ENCODE measurements at regions not wholly inside any gene's neighbourhood (a gene's known extent, or its start where the extent isn't known, plus 50 kb on each side); places are given as distances from the start of the nearest gene placed in this dataset.
"Not testable (repeated sequence)": the region's sequence is repeated elsewhere in the genome, so short reads cannot be mapped to it uniquely, and the experiment has no call there.

DNA sequence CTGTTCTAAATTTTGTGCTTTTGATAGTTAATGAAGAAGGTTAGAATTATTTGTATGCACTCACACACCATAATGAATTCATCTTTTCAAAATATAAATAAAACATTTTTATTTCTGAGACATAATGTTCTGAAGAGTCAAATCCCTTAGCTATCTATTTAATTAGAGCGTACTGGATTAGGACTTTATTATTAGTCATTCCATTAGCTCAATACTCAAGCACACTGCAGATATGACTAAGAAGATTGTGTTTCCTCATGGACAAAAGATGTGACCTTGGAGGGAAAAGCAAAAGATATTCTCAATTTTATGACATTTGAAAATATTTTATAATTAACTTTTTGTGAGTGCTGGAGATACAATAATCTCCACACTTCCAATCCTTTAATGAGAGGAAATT lies 666.4 kb downstream of the CD109 start:
- no peak for DNase-seq

DNA sequence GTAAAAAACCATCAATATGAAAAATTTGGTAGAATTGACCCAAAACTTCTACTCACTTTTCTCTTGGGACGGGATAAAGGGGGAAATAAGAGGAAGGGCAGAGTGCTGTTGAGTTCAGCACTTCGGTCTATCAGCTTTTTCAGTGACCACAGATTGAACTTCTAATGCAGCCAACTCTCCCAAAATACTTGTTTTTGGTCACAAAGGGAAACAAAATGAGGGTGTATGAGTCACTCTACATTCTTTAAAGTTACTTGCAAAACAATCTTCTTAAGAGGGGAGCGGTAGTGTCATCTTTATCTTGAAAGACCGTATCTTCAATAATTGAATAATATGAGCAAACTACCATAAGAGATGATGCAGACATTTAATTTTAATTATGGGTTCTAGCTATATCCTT lies 661.3 kb downstream of the CD109 start:
- no peak for DNase-seq

DNA sequence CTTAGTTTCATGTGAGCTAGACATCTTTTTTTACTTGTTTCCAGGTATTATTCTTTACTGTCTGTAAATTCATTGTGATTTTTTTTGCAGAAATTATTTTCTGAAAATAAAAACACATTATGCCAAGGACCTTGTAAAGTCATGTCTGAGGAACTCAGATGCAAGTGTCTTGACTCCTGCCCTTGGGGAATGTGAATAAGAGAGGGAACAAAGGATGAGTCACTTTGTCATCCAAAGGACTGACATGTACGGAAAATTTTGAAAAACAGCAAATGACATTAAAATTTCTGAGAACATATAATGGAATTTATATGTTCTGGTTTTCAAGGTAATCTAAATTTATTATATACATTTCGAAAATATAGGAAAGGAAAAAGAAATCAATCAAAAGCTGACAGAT lies 660.4 kb downstream of the CD109 start:
- DNase-seq = no peak

DNA sequence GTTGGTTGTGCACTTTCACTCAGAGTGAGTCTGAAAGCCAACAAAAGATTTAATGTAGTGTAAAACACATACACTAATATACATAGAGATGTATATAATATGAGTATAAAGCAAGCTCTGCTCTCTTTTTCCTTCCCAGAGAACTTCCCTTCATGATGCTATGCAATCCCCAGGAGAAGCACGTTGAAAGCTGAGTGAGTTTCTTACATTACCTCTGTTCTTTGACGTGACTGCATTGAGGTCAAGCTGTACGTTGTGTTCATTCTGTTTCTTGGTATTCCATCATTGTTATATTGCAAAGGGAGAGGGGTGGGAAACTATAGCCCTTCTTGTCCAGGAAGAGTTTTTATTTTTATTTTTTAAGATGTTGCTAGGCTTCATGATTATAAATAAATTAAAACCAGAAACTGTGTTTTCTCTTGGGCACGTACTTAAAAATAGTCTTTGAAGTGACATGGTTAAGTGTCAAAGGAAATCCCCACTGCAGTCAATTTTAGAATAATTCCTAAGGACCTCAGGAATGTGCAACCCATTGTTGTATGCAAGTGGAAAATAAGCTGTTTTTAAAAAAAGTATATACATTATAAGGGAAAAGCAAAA lies 651.0 kb downstream of the CD109 start:
- no peak for DNase-seq

DNA sequence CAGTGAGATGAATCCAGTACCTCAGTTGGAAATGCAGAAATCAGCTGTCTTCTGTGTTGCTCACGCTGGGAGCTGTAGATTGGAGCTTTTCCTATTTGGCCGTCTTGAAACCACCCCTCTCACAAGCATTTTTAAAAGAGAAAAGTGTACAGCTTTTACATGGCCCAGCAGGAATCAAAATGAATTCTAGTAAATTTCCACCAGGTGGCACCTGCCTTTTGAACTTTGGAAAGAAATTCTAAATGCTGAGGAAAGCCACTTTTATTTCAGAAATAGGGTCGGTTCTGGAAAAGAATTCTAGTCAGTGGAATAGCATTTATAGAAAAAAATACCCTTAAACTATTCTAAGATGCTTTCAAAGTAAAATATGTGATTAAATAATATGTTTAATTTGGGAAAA lies 647.8 kb downstream of the CD109 start:
- no peak for DNase-seq

DNA sequence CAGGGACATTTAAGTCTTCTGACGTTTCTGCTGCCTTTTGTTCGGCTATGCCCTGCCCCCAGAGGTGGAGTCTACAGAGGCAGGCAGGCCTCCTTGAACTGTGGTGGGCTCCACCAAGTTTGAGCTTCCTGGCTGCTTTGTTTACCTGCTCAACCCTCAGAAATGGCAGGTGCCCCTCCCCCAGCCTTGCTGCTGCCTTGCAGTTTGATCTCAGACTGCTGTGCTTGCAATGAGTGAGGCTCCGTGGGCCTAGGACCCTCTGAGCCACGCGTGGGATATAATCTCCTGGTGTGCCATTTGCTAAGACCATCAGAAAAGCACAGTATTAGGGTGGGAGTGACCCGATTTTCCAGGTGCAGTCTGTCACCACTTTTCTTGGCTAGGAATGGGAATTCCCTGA lies 647.3 kb downstream of the CD109 start:
- not testable (repeated sequence) for DNase-seq

DNA sequence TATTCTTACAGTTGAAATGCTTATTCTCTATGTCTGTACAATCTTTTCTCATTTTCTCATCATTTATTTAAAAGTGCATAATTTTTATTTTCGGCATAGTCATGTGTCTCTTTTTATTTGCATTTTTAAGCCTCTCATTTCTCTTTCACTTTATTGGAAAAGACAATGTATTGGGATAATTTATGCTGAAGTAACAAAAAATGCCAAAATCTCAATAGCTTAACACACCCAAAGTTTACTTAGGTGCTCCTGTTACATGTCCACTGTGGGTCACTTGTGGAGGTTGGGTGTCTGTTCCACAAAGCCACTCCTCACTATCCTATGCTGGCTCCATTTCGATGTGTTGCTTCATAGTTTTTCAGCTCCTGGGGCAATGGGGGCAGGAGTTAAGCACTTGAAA lies 638.7 kb downstream of the CD109 start:
- no peak for DNase-seq

DNA sequence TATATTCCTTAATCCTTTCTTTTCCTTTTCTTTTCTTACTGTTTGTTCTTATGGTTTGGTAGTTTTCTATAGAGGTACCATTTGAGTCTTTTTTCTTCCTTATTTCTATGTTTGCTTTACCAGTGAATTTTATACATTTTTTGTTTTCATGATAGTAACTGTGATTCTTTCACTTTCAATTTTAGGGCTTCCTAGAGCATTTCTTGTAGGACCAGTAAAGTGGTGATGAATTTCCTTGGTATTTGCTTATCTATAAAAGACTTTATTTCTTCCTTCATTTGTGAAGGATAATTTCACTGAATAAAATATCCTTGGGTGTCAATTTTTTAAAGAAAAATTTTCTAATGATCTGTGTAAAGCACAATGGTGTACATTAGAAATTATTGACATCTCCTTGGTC lies 637.4 kb downstream of the CD109 start:
- DNase-seq = no peak

DNA sequence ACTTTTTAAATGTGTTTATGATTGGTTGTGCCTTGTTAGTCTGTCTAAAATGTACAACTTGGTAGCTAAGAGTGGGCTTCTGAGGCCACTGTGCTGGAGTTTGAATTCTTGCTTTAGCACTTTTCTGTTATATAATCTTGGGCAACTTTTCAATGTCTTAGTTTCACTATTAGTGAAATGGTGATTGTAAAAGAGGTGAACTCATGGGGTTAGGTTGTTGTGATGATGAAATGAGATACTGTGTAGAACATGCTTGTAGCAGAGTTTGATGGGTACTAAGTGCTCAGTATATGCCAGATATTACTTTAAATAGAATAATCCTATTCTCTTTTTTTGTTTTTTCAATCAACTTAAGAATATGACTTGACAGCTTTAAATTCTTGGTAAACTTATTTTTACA lies 624.7 kb downstream of the CD109 start:
- DNase-seq = no peak

DNA sequence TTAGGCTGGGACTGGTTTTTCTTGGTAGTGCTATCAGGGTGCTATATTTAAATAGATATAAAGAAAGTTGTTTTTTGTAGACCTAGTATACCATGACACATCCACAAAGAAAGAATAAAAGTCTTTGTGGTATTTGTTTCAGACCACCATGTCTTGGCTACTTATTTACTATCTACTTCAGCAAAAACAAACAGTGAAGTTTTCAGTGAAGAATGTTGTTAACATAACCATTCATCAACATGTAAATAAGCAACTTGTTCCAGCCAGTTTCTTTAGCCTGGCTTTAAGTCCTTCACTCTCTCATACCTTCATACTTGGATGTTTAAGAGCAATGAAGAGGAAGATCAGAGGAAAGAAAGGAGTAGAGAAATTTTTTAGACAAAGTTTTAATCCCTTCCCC lies 624.1 kb downstream of the CD109 start:
- DNase-seq = no peak

DNA sequence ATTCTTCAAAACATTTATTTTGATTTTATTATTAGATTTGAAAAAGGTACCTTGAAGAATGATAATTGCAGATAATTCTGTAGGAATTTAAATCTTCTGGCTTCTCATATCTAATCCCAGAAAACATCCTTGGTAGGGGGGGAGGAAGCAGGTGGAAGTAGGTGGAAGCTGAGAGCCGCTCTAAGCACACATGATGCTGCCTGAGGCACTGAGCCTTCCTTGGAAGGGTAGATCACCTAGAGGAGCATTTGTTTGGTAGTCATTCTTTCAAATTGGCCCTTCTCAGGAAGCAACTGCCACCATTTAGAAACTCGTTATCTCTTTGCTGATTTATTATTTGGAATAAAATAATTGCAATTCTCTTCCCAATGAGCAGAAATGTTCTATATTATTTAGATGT lies 623.3 kb downstream of the CD109 start:
- DNase-seq = no peak

DNA sequence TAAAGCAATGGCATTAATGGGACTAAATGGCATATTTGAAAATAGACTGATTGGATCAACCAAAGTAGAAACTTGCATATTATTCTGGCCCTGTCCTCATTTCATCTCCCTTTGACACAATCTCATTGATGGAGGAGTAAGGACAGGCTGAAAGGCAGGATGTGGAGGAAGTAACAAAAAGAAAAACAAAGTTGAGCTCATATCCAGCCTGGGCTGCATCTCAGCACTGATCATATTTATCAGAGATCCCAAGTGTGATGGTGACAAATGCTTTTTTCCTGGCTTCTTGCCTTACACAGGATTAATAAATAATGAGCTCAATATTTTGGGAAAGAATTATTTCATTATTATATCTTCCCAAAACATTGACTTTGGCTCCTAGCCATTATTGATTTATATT lies 622.7 kb downstream of the CD109 start:
- DNase-seq = no peak

DNA sequence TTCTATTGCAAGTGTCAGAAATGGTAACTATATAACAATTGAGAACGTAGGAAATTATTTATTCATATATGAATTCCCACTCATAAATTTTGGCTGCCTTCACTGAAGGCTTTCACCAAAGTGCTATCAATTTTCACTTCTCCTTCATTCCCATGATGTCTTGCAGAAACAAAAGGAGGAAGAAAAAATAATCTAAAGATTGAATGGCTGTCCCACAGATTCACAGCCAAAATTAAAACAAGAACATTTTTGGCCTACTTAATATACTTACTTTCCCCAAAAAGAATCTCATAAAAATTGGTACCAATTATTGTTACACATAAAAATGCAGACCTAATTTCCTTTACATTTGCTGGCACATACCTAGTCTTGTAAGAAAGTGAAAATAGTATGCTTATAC lies 616.1 kb downstream of the CD109 start:
- DNase-seq = no peak

DNA sequence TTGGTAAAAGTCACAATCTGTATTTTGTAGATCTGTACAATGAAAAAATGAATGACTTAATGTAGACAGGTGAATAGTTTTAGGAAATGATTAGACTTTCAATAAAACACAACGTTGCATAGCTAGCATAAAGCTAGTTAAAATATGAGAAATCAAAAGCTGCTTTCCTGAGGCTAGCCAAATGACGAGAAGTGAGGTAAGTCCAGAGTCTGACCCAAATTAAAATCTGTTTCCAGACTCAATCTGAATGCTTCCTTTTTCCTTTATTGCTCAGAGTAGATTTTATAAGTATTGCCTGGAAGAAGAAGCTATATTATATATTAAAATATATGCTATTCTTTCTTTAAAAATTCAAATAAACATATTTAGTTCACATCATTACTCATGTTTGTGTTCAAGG lies 615.4 kb downstream of the CD109 start:
- no peak for DNase-seq

DNA sequence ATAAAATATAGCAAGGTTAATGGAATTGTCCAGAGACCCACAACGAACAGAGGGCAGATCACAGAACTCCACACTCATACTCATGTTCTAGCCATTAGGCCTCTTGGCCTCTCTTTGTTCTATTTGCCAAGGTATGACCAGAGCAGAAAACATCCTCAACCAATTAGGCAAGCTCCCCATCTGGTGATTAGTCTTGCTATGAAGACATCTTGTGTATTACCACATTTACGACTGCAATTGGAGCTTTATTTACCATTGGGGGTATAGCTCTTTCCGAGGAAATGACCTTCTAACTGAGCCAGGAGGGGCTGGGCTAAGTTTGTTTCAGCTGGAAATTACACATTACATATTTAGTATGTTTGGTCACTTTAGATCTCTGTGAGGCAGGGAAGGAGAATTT lies 593.9 kb downstream of the CD109 start:
- DNase-seq = no peak

DNA sequence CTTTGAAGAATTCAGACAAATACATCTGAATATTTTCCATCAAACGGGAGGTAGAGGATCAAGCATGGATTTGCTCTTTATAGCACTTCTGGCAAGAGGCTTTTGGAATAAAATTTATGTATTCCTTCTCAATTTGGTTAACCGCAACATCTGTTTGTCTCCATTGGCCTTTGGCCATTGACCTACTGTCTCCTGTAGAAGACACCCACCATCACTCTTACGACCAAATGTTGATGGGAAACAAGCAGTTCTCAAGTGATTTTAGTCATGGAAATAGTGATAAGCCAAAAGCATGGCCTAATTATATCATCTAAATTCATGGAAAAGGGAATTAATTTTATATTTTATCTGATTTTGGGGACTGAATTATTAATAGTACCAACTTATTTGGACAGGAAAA lies 591.9 kb downstream of the CD109 start:
- no peak for DNase-seq

DNA sequence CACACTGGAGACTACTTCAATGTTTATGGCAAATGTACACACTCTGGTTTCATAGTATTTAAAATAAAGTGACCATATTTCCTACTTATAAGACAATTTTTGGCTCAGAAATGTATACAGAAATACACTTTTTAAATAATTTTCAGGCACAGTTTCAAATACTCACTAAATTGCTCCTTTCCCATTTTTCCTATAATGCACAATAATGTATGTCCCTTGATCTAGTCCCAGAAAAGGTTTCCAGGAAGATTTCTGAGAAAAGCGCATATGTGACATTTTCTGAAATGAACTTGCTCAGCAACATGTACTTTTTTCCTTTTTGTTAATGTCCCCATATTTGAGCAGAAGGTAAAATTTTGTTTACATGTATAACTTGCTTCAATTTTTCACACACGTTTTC lies 591.4 kb downstream of the CD109 start:
- DNase-seq = no peak

DNA sequence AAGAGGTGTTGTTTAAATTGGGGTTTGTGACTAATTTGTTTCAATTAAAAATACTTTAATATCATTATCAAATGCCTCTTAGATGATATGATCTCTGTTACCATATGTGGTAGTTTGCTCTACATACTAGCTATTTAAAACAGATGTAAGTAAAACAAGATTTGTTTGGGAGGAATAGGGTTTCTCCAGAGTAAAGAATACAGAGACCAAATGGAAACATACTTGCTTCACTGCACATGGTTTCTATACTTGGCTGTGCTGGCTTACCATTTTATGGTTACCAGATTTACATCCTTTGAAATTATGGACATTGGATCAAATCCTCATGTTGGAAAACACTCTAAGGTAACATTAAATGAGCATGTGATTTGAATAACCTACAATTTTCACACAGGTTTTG lies 588.3 kb downstream of the CD109 start:
- DNase-seq = no peak

DNA sequence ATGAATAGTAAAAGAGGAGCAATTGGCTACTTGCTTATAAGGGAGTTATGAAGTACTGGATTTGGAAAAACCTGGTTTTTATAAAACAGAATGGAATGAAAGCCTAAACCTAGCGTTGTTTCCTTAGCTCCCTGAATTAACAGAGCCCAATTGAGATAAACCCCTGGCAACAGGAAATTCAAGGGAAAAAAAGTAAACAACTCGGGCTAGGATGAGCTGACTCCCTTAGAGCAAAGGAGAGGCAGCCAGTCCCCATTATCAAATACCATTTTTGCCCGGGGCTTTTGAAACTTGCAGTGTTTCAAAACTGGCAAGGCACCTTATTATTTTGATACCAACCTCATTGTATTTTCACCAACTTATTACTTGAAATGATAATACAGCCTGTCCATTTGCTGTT lies 587.5 kb downstream of the CD109 start:
- no peak for DNase-seq

DNA sequence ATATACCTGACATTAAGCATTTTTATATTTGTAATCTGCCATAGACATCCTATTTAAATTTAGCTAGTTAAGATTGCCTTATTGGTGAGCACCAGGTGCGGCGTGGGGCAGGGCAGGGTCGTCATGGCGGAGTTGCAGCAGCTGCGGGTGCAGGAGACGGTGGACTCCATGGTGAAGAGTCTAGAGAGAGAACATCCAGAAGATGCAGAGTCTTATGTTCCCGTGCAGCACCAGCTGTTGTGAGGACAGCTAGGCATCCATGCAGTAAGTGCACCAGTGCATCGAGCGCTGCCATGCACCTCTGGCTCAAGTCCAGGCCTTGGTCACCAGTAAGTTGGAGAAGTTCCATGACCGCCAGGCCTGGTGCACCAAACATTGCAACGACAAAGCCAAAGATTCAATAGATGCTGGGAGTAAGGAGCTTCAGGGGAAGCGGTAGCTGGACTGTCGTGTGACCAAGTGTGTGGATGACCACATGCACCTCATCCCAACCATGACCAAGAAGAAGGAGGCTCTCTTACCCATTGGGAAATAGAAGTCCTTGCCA lies 586.2 kb downstream of the CD109 start:
- no peak for DNase-seq

DNA sequence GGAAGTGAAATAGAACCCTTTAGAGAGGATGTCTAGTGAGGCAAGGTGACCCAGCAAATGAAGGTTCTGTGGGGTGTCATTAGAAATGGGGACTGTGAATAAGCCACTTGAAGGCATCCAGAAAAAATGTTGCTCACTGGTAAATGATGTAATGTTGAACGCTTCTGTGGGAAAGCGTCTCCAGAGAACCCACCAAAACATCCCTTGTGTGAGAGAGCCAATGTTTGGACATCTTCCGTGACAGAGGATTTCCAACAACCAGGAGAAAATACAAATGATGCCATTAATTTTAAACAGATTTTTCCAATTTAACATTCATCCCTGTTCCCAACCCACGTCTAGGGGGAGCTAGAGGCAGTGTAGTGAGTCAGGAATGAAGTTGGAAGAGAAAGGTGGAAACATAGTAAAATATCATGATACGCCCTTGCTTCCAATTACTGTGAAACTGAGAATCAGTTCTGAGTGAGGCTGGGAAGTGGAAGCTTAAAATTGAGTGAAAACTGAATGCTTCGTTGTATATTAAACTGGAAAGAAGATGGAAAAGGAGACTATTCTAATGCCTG lies 584.2 kb downstream of the CD109 start:
- DNase-seq = no peak

DNA sequence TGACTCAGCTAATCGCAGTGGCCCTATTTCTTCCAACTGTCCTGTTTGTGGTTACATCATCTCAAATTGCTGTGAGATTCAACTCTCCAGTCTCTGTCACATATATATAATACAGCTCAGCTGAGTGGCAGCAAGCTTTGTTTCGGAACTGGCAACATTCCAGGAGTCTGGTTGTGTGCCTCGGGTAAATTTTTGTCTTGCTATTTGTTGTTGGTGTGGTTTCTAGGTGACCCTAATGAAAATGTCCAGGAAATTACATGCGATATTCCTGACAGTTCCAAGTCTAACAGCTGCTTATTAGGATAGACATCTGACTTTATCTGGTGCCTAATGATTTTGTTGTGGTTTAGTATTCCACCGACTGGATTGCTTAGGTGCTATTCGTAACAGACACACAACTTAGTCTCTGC lies 581.8 kb downstream of the CD109 start:
- DNase-seq = no peak

DNA sequence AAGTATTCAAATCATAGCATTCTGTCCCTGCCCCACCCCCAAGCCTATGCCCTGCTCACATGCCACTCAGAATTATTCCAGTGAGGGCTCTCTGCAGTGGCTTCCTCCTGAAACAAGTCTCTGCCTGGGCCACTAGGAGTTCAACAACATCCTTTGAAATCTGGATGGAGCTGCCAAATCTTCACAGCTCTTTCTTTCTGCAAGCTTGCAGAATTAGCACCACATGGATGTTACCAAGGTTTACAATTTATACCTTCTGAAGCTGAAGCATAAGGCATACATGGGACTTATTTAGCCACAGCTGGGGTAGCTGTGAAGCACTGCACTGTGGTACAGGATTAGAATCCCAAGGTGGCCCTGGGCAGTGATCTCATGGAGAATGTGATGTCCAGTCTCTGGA lies 577.5 kb downstream of the CD109 start:
- DNase-seq = no peak

DNA sequence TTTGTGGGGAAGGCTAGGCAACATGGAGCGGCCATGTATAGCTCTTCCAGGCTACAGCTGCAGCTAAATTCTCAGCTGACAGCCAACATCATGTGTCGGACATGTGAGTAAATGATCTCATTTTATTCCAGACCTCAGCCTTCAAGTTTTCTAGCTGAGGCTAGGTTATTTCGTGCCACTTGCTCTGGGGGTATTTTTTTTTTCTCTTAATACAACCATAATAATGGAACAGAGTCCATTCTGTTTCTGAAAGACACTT lies 573.5 kb downstream of the CD109 start:
- no peak for DNase-seq

DNA sequence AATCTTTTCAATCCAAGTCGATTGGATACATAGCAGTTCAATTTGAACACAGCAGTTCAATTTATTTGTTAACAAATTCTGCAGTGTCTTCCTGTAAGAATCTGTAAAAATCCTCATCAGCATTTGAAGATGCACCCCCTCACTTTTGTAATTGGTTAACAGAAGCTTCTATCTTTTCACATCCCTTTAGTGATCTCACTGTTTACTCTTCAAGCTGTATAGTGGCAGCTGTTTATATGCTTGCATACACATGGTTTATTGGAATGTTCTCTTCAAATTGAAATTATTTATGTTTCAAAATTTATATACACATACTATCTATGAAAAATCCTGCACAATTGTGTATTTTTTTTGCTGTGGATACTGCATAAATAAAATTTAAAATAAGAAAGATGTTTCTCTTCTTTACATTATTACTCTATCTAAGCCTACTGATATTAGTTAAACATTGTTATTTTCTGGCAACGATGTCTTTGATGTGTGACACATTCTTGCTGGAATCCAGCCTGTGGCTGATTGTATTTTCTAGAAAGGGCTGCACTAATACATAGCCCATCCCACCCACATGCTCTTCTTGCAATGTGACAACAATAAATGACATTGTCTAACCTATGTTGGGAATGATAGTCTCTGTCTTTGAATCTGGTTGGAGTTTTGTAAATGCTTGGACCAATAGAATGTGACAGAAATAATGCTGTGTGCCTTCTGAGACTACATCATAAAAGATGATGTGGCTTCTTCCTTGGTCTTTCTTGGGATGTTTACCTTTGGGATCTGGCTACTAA lies 573.0 kb downstream of the CD109 start:
- DNase-seq = no peak

All from CD4-positive, alpha-beta T cell treated with Interferon gamma for 1 hour (primary cell).